NCI-H146 treated with DMSO at 0.1 percent for 48 hours (cell line): ENCODE measurements at regions not wholly inside any gene's neighbourhood (a gene's known extent, or its start where the extent isn't known, plus 50 kb on each side); places are given as distances from the start of the nearest gene placed in this dataset.

Experiments used
- DNase-seq: peaks from one replicate; lab custom pipeline; 2025; ENCODE audit not compliant: unreplicated experiment; lab: John Stamatoyannopoulos, UW

DNA sequence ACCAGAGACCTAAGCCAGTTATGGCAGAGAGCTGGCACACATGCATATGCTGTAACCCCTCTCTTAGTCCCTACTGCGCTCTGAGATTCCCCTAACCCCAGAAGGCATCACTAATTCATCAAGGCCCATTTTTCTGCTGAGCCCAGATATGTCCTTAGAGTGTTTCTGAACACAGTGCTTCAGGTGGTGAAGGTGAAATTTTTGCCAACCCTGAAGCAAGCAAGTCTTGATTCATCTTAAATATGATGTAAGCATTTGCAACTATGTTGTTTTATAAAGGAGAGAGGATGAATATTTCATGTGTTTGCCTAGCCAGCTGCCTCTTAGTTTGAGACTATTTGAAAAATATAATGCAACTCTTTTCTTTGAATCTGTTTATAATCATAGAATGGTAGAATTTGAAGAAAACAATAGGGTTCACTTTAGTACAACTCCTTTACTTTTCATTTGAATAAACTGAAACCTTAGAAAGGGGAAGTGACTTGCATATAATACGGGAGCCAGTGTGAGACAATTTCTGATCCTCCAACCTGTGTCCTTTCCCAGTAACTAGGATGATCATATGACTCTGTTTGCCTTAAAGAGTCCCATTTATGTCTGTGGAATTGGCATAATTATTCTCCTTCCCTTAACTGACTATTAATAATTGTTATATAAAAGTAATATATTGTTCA lies 194.3 kb upstream of the MTNR1B start:
- DNase-seq, result no peak

DNA sequence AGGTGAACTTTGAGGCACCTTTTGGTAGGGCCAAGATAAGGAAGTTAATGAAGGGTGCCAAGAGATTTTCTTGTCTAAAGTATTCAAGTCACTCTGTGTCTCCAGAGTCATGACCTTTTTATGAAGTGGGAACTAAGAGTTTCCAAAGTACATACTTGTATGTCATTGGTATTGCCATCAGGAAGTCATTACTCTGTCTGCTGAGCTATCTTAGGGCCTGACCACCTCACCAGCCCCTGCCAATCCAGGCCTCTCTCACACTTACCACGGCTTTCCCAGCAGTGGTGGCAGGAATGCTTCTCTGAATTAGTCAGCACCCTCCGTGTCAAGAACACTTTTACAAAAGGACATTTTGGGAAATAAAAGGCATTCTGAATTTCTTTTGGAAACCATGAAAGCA lies 192.8 kb upstream of the MTNR1B start:
- DNase-seq, result no peak

DNA sequence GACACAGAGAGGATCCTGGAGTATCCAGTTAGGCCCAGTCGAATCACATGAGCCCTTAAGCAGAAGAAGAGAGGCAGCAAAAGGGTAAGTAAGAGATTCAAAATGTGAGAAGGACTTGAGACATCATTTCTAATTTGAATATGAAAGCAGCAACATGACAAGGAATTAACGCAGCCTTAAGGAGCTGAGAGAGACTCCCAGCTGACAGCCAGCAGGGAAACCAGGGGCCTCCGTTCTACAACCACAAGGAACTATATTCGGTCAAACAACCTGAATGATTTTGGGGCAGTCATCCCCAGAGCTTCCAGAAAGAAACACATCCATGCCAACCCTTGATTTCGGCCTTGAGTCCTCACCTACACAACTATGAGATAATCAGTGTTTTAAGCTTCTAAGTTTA lies 189.7 kb upstream of the MTNR1B start:
- DNase-seq, result no peak

DNA sequence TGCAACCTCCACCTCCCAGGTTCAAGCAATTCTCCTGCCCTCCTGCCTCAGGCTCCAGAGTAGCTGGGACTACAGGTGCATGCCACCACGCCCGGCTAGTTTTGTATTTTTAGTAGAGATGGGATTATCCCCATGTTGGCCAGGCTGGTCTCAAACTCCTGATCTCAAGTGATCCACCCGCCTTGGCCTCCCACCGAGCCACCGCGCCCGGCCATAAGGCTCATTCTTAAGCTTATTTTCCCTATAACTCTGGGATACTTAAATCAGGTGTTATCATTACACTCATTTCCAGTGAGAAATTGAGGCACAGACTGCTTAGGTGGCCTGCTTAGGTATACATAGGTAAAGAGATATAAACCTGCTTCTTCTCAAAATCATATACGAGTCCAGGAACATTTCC lies 188.3 kb upstream of the MTNR1B start:
- DNase-seq, result no peak

DNA sequence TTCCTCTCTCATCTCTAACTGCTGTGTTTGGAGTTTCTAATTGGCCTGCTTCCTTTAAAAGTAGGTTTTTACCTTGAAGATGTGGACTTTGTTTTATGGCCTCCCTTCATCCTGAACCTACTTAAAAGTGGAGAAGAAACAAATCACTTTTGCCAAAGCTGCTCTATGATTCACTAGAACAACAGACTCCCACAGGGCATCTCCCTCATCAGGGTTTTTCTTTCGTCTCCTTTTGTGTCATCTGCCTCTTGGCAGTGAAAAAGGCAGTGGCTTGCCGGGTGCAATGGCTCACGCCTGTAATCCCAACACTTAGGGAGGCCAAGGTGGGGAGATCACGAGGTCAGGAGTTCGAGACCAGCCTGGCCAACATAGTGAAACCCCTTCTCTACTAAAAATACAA lies 186.6 kb upstream of the MTNR1B start:
- DNase-seq, result no peak

DNA sequence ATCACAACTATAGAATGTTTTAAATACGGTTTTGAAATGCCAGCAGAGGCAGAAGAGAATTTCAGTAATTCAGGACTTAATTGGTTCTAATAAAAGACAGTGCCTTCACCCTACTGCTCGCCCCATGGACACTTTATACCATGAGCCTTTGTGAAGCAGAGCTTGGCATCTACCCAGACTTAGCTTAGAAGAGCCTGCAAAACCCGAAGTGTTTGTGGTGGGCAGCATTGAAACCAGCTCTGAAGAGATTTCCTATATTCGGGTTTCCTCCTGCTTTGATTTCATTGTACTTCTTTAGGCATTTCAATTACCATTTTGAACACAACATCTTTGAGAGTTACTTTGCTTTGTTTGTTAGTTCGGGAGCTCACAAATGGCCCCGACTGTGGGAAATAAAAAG lies 185.1 kb upstream of the MTNR1B start:
- no peak for DNase-seq

DNA sequence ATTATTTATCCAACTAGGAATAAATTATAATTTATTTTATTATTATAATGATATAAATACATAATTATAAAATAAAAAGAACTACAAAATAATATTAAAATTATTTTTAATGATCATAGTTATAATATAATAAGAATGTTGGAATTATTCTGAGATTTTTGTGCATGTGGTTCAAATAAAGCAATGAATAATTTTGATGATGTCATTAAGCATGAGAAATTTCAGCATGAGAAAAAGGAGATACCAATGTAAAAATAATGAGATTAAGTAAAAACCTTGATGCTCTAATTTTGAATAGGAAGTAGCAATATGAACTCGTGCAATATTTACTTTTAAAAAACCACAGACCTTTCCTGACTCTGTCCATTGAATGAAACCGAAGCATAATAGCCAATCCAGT lies 181.8 kb upstream of the MTNR1B start:
- DNase-seq, result no peak

DNA sequence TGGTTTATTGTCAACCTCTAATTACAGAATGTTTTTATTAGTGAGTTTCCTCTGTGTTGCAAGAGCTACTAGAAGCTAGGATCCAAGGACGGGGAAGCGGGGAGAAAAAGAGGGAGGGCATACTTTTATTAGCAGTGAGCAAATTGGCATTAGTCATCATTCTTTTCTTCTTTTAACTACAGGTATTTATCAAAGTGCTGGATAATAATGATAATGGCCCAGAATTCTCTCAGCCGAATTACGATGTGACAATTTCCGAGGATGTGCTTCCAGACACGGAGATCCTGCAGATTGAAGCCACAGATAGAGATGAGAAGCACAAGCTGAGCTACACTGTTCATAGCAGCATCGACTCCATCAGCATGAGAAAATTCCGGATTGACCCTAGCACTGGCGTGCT lies 179.7 kb upstream of the MTNR1B start:
- DNase-seq, result no peak

DNA sequence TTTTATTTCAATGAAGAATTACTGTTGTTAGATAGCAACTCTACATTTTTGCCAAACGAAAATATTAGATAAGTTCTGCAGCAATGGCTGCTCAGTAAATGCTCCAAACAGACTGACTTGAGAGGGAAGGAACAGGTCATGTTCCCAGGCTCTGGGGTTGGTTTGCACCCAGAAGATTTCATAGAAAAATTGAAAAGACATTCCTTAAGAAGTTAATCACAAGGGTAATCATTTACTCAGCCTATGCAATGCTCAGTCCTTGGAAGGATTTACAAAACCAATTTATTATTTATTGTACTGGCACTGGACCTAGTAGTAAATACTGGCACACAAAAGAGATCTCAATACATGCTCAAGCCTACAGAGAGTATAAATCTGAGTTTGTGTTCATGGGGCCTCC lies 179.1 kb upstream of the MTNR1B start:
- DNase-seq, result no peak

DNA sequence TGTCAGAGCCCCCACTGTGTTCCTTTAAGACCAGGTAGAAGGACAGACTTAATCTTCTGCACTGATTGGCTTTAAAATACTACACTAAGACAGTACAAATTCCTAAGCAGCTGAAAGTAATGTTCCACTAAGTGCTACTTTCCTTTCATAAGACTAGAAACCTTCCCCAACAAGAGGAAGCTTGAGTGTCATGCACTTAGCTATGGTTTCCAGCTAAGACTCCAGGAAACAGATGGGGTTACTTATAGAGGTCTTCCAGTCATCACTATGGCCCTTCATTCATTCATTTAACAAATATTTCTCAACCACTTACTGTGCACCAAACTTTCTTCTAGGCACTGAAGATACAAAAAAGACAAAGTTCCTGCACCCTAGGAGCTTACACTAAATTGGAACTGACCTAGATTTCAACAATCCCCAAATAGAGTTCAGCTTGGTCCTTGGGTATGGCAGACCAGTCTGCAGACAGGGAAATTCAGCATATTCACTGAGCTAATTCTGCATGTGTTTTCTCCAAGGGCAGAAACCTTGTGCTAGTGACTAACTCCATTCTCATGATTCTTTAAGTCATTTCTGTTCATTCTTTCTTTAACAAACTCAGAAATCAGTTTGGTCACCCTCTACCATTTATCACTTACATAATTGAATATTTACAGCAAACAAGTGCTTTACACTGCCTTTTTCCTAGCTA lies 178.4 kb upstream of the MTNR1B start:
- DNase-seq, result no peak

DNA sequence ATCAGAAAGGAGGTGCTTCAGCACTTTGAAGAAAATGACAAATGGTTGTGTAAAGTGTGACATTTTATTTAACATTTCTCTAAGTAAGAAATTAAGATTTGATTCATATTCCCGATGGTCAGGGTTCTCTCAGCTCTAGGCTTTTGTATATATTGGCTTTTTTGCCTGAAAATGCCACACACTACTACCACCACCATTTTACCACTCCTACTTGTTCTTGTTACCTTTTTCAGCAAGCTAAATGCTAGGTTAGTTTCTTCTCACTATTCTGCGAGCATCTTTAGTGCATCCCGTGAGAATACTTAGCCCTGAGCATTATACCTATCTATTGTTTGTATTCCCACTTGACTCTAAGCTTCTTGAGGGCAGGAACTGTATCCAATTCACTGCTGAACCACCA lies 177.6 kb upstream of the MTNR1B start:
- DNase-seq, result no peak

DNA sequence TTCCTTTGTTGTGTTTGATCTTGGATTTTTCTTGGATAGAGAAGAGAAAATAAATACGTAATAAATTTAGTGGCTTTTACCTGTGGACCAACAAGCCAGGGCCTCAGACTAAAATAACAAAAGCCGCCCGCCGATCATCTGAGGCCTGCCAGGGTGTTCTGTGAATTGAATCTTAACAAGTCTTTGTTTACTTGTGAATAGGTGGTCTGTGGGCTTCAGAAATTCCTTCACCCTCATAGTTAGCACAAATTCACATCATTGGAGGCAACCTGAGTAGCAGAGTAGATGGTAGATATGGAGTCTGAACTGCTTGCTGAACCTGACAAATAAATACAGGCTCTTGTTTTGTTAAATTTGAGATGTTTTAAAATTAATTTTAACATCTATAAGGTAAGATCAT lies 176.3 kb upstream of the MTNR1B start:
- no peak for DNase-seq

DNA sequence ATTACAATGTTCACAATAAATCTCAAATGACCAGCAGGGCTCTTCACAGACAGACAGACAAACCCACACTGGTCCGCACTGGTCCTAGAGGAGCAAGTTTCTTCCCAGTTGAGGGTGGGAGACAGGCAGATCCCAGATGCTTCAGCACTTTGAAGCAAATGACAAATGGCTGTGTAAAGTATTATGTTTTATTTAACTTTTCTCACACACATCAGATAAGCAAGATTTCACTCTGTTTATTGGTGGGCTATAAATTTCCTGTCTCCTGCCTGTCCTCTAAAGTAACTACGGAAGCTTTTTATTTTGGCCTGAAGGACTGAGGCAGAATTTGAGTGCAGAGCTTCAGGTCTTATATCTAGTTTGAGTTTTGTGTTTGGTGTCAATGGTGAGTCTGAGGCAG lies 174.7 kb upstream of the MTNR1B start:
- no peak for DNase-seq

DNA sequence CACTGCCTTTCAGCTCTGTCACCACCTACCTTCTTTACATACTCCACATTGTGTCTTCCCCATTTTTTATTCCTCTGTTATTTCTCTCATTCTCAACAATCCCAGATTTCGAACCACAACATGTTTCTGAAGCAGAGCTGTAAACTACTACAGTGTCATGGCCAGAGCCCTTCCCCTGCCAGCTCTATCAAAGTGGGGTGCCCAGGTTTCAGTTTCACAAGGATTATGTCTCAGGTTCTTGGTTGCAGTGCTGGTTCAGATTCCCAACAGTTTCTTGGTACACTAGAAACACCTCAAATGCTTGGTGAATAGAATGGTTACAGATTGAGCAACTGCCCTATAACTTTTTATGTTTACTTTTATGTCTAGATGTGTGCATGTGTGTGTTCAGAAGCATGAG lies 172.7 kb upstream of the MTNR1B start:
- DNase-seq, result no peak

DNA sequence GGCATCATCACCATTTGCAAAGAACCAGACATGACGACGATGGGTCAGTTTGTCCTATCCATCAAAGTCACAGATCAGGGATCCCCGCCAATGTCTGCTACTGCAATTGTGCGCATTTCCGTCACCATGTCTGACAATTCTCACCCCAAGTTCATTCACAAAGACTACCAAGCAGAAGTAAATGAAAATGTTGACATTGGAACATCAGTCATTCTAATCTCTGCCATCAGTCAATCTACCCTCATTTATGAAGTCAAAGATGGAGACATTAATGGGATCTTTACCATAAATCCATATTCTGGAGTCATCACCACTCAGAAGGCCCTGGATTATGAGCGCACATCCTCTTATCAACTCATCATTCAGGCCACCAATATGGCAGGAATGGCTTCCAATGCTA lies 171.6 kb upstream of the MTNR1B start:
- no peak for DNase-seq

DNA sequence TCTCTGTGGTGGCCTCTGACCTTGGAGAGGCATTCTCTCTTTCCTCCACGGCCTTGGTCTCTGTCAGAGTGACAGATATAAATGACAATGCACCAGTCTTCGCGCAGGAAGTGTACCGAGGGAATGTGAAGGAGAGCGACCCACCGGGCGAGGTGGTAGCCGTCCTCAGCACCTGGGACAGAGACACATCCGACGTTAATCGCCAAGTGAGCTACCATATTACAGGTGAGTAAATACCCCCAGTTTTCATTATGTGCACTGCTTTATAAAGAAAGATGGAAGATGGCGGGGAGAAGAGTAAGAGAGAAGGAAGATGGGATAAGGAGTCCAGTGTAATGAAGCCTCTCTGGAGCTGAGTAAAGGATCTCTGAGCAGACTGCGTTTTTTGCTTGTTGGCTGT lies 167.8 kb upstream of the MTNR1B start:
- no peak for DNase-seq

DNA sequence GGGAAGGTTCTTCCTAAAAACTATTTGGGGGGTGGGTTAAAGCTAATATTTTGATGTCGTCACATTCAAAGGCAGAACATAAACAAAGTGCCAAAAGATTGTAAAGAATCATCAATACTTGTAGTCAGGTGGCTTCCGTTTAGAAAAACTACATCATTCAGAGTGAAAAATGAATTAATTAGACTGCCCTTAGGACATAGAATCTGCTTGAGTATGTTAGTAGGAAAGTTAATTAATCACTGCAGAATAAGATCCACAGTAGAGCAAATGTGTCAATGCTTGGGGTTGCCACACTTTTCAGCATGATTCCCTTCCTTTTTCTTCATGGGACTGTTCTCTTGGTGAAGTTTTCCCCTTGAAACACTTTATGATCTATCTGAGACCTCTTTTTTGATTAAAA lies 166.8 kb upstream of the MTNR1B start:
- no peak for DNase-seq

DNA sequence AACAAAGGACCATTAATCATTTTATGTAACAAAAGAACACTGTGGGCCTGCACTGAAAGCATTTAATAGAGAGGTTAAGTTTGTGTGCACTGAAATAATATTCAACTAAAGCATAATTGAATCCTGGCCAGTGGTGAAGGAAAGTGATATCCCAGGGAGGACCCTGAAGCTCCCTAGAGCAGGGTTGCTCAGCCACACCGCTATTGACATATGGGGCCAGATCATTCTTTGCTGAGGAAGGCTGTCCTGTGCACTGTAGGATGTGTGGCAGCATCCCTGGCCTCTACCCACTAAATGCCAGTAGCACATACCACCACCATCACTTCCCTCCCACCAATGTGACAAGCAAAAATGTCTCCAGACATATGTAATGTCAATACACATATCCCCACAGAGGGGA lies 166.1 kb upstream of the MTNR1B start:
- no peak for DNase-seq

DNA sequence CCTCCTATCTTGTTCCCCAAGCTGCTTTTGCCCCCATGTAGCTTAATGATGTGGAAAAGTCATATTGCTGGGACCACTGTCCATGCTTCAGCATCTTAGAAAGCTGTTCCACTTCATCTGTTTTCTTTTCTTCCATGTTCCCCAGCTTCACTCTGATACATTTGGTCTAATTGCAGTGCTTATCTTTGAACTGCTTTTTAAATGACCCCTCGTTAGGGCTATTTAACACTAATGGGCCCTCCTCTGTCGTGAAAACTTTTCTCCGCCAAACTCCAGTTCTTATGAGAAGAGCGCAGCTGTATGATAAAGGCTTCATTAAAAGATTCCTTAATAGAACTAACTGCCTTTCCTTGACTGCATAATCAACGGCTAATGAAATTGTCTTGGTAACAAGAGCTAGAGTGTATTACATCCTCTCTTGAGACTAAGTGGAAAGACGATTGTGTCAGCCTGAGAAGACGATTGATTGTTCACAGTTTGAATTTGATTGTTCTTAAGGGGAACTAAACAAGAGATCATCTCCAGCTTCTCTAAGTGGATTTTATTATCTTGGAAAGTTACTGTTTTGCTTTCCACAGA lies 165.0 kb upstream of the MTNR1B start:
- no peak for DNase-seq

DNA sequence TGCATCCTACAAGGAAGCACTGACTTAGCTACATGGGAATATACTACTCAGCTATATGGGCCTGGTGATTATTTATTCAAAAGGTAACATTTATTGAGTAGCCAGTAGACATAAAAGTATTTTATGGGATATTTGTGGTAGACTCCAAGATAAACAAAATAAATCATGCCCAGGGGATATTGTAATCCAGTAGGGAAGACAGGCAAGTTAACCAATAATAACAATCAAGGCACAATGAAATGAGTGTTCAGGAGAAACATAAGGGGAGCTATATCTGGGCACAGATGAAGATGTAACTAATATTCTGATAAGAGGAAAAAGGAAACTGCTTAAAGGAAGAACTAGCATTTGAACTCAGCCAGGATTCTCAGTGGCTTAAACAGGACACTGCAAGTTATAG lies 161.4 kb upstream of the MTNR1B start:
- no peak for DNase-seq

DNA sequence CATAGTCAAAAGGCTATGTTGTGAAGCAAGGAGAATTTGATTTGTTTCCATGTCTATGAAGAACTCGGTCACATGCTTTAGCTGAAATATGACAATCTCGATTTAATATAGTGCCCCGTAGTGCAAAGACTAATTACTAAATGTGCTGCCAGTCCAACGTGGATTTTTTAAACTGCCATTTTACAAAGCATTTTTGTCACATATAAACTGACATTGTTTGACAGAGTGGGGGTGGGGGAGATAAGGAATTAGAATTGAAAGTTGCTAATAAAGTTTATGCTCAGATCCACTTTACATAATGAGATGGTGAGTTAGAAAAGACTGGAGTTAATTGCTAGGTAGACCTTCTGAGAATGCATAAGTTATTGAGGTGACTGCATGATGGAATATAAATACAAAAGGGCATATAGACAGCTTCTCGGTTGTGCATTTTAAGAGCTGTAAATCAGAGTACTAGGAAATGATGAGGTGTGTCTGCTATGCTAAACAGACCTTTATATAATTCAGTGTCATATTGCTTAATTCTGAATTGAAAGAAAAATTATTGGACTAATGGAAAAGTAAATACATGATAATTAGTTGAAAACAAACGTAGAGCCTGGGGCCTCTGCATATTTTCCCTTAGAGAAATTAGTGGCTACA lies 158.9 kb upstream of the MTNR1B start:
- DNase-seq, result no peak

DNA sequence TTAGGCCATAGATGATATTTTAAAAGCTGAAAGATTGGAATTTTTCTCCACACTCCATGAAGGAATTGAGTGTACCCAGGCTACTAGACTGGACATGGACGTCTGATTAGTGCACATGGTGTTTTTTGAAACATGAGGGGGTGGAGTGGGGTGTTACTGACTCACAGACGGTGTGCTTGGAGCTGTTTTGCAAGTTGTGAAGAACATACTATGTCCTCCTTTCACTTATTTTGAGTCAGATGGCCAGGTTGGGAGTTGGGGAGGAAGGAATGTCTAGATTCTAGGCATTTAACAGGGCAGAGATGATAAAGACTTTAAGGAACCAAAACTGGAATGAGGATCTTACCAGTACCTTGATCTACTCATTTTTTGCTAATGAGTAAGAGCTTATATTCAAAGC lies 158.1 kb upstream of the MTNR1B start:
- DNase-seq, result no peak
